ENCODE measurements at regions not wholly inside any gene's neighbourhood (a gene's known extent, or its start where the extent isn't known, plus 50 kb on each side); places are given as distances from the start of the nearest gene placed in this dataset.

DNA sequence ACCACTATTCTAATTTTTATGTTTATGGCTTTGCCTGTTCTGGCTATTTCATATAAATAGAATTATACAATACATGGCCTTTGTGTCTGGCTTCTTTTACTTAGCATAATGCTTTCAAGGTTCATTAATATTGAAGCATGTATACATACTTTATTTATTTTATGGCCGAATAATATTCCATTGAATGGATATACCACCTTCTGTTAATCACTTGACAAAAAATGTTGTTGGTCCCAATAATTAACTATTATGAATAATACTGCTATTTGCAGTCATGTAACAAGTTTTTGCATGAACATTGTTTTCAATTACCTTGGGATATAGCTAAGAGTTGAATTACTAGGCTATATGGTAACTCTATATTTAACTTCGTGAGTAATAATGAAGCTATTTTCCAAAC is 767.5 kb downstream of the INHBA start:
- TF ChIP-seq, protein P1, sequence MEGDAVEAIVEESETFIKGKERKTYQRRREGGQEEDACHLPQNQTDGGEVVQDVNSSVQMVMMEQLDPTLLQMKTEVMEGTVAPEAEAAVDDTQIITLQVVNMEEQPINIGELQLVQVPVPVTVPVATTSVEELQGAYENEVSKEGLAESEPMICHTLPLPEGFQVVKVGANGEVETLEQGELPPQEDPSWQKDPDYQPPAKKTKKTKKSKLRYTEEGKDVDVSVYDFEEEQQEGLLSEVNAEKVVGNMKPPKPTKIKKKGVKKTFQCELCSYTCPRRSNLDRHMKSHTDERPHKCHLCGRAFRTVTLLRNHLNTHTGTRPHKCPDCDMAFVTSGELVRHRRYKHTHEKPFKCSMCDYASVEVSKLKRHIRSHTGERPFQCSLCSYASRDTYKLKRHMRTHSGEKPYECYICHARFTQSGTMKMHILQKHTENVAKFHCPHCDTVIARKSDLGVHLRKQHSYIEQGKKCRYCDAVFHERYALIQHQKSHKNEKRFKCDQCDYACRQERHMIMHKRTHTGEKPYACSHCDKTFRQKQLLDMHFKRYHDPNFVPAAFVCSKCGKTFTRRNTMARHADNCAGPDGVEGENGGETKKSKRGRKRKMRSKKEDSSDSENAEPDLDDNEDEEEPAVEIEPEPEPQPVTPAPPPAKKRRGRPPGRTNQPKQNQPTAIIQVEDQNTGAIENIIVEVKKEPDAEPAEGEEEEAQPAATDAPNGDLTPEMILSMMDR (IDR thresholded peaks at IDR 0.05; ENCODE audit: poor library complexity, severe bottlenecking), result no peak
- TF ChIP-seq EZH2 (IDR thresholded peaks at IDR 0.05; ENCODE audit: borderline replicate concordance, insufficient read depth, low read length, poor library complexity, severe bottlenecking) (no peak), EP300 (conservative IDR thresholded peaks at IDR 0.05; ENCODE audit: poor library complexity, severe bottlenecking) (no peak), RAD21 (conservative IDR thresholded peaks at IDR 0.05) (no peak), SMC3 (conservative IDR thresholded peaks at IDR 0.05; ENCODE audit: poor library complexity) (no peak), TAF1 (IDR thresholded peaks at IDR 0.05; ENCODE audit: low read depth) (no peak), MXI1 (conservative IDR thresholded peaks at IDR 0.05; ENCODE audit: poor library complexity, severe bottlenecking) (no peak), POLR2AphosphoS5 (IDR thresholded peaks at IDR 0.05) (no peak)
- TF ChIP-seq, protein P2, sequence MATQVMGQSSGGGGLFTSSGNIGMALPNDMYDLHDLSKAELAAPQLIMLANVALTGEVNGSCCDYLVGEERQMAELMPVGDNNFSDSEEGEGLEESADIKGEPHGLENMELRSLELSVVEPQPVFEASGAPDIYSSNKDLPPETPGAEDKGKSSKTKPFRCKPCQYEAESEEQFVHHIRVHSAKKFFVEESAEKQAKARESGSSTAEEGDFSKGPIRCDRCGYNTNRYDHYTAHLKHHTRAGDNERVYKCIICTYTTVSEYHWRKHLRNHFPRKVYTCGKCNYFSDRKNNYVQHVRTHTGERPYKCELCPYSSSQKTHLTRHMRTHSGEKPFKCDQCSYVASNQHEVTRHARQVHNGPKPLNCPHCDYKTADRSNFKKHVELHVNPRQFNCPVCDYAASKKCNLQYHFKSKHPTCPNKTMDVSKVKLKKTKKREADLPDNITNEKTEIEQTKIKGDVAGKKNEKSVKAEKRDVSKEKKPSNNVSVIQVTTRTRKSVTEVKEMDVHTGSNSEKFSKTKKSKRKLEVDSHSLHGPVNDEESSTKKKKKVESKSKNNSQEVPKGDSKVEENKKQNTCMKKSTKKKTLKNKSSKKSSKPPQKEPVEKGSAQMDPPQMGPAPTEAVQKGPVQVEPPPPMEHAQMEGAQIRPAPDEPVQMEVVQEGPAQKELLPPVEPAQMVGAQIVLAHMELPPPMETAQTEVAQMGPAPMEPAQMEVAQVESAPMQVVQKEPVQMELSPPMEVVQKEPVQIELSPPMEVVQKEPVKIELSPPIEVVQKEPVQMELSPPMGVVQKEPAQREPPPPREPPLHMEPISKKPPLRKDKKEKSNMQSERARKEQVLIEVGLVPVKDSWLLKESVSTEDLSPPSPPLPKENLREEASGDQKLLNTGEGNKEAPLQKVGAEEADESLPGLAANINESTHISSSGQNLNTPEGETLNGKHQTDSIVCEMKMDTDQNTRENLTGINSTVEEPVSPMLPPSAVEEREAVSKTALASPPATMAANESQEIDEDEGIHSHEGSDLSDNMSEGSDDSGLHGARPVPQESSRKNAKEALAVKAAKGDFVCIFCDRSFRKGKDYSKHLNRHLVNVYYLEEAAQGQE (IDR thresholded peaks at IDR 0.05; ENCODE audit: borderline replicate concordance), result no peak

Measured in neural cell (in vitro differentiated cells).